HL-60 (cell line): ENCODE measurements at regions not wholly inside any gene's neighbourhood (a gene's known extent, or its start where the extent isn't known, plus 50 kb on each side); places are given as distances from the start of the nearest gene placed in this dataset.

Source experiments
- POLR2AphosphoS5 ChIP-seq: IDR thresholded peaks from 2 replicates; pipeline ENCODE4 v1.6.1; 2012; ENCODE audit warnings: low read depth
- TF ChIP-seq, protein P1 (sequence below): IDR thresholded peaks from one replicate; pipeline ENCODE4 v1.5.1; 2011; ENCODE audit warnings: low read length, control low read depth, inconsistent platforms; ENCODE audit not compliant: insufficient read depth

GRCh38 chr6:117089604-117090003 lies 175.8 kb upstream of the VGLL2 start:
- TF ChIP-seq, protein P1, sequence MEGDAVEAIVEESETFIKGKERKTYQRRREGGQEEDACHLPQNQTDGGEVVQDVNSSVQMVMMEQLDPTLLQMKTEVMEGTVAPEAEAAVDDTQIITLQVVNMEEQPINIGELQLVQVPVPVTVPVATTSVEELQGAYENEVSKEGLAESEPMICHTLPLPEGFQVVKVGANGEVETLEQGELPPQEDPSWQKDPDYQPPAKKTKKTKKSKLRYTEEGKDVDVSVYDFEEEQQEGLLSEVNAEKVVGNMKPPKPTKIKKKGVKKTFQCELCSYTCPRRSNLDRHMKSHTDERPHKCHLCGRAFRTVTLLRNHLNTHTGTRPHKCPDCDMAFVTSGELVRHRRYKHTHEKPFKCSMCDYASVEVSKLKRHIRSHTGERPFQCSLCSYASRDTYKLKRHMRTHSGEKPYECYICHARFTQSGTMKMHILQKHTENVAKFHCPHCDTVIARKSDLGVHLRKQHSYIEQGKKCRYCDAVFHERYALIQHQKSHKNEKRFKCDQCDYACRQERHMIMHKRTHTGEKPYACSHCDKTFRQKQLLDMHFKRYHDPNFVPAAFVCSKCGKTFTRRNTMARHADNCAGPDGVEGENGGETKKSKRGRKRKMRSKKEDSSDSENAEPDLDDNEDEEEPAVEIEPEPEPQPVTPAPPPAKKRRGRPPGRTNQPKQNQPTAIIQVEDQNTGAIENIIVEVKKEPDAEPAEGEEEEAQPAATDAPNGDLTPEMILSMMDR: no peak
- TF ChIP-seq POLR2AphosphoS5: no peak
